KMS-11 (cell line): ENCODE measurements at regions not wholly inside any gene's neighbourhood (a gene's known extent, or its start where the extent isn't known, plus 50 kb on each side); places are given as distances from the start of the nearest gene placed in this dataset.
"Not testable (repeated sequence)": the region's sequence is repeated elsewhere in the genome, so short reads cannot be mapped to it uniquely, and the experiment has no call there.

ENCODE experiments used
- H2AFZ ChIP-seq: fragments of 200-600 bp; sonication (generic); 2 replicates; pipeline ENCODE4 v1.6.1; 2016; ENCODE audit warnings: antibody characterized with exemption, mixed run types, low read depth
- H3K27ac ChIP-seq: fragments of 200-600 bp; sonication (generic); 2 replicates; pipeline ENCODE4 v1.6.1; 2016; ENCODE audit warnings: mild to moderate bottlenecking, mixed run types
- H3K27me3 ChIP-seq: fragments of 200-600 bp; sonication (generic); 2 replicates; pipeline ENCODE4 v1.6.1; 2017; ENCODE audit warnings: mild to moderate bottlenecking, low read depth, mixed run types, moderate library complexity; ENCODE audit not compliant: insufficient read depth
- H3K36me3 ChIP-seq: fragments of 200-600 bp; sonication (generic); 2 replicates; pipeline ENCODE4 v1.6.1; 2017; ENCODE audit warnings: mild to moderate bottlenecking, mixed run types; ENCODE audit not compliant: insufficient read depth
- H3K4me1 ChIP-seq: fragments of 200-600 bp; sonication (generic); 2 replicates; pipeline ENCODE4 v1.6.1; 2016; ENCODE audit warnings: mild to moderate bottlenecking, low read depth, mixed run types; ENCODE audit not compliant: poor library complexity, severe bottlenecking
- H3K4me2 ChIP-seq: fragments of 200-600 bp; sonication (generic); 2 replicates; pipeline ENCODE4 v1.7.0; 2016; ENCODE audit warnings: mild to moderate bottlenecking, mixed run types
- H3K4me3 ChIP-seq: fragments of 200-600 bp; sonication (generic); IDR thresholded peaks from 2 replicates; pipeline ENCODE4 v1.6.1; 2017; ENCODE audit warnings: low read depth, low read length, mixed read lengths; ENCODE audit not compliant: insufficient read depth
- H3K79me2 ChIP-seq: fragments of 200-600 bp; sonication (generic); 2 replicates; pipeline ENCODE4 v1.6.1; 2016; ENCODE audit warnings: low read depth, mixed run types; ENCODE audit not compliant: insufficient read depth
- H3K9ac ChIP-seq: fragments of 200-600 bp; sonication (generic); 2 replicates; pipeline ENCODE4 v1.6.1; 2016; ENCODE audit warnings: mild to moderate bottlenecking, mixed run types
- H4K20me1 ChIP-seq: fragments of 200-600 bp; sonication (generic); 2 replicates; pipeline ENCODE4 v1.6.1; 2016; ENCODE audit warnings: mild to moderate bottlenecking, mixed run types; ENCODE audit not compliant: insufficient read depth
- TF ChIP-seq, protein P1 (sequence below): fragments of 200-600 bp; sonication (generic); conservative IDR thresholded peaks from 2 replicates; pipeline ENCODE4 v1.6.1; 2017; ENCODE audit warnings: low read depth, mild to moderate bottlenecking, antibody characterized with exemption, low read length, moderate library complexity, mixed read lengths

DNA sequence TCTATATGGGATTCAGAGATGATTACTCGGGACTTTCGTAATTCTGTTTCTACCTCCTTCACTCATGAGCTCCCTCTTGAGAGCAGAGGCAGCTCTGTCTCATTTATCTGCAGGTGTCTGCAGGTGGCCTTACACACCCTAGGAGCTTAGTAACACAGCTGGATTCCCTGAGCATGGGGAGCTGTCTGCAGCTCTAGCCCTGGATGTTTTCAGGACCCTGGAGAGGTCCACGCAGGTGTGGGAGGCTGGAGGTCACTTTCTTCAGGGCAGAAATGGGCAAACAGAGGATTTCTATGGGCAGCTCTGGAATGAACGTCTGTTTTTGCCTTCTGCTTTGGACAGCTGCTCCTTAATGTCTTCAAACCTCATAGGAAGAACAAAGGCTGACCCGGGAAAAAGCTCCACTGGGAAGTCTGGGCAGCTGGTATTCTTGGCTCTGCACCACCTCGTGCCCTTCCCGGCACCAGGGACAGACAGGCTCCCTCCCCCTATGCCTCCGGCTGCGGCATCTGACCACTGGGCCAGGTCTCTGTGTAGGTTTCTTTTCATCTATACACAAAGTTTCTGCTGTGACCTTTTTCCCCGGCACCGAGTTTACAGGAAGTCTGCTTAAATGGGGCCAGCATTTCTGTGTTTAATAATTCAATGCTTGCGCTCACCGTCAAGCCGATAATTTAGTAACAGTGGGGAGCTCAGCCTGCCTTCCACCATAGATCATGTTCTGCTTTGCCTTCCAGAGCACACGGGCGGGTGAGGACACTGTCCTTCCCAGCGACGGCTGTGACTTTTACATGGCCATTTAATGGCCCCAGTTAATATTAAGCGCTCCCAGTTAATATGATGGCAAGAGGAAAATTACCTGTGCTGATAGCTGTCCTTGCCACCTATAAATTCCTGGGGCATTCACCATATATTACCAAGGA is 320.2 kb upstream of the SFSWAP start:
- Histone ChIP-seq H3K36me3 (no peaks in the 10 kb centered on the region), H3K4me3 (no peak overlapping the region), H4K20me1 (no peaks in the 10 kb centered on the region), H3K4me2 (no peak overlapping the region), H3K27ac (no peak overlapping the region), H3K27me3 (no peaks in the 10 kb centered on the region), H2AFZ (no peak overlapping the region), H3K79me2 (no peaks in the 10 kb centered on the region), H3K4me1 (no peaks in the 10 kb centered on the region), H3K9ac (no peak overlapping the region)
- TF ChIP-seq, protein P1, sequence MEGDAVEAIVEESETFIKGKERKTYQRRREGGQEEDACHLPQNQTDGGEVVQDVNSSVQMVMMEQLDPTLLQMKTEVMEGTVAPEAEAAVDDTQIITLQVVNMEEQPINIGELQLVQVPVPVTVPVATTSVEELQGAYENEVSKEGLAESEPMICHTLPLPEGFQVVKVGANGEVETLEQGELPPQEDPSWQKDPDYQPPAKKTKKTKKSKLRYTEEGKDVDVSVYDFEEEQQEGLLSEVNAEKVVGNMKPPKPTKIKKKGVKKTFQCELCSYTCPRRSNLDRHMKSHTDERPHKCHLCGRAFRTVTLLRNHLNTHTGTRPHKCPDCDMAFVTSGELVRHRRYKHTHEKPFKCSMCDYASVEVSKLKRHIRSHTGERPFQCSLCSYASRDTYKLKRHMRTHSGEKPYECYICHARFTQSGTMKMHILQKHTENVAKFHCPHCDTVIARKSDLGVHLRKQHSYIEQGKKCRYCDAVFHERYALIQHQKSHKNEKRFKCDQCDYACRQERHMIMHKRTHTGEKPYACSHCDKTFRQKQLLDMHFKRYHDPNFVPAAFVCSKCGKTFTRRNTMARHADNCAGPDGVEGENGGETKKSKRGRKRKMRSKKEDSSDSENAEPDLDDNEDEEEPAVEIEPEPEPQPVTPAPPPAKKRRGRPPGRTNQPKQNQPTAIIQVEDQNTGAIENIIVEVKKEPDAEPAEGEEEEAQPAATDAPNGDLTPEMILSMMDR: no peak

DNA sequence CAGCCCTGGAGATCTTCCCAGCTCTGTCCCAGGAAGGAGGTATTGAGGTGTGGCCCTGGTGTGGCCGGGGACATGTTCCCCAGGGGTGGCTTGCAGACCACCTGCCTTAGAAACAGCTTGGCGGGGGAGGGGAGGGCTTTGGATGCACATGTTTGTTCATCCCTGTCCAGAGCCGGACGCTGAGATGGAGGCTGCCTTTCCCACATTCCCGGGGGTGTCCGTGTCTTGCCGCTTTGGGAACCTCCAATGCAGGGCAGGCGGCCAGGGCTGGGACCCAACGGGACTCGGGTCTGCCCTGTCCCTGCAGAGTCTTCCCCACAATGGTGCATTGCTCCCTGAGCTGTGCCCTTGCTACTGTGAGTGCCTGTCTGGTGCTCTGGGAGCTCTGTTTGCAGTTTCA is 319.5 kb upstream of the SFSWAP start:
- no peaks in the 10 kb centered on the region for H3K27me3 ChIP-seq

DNA sequence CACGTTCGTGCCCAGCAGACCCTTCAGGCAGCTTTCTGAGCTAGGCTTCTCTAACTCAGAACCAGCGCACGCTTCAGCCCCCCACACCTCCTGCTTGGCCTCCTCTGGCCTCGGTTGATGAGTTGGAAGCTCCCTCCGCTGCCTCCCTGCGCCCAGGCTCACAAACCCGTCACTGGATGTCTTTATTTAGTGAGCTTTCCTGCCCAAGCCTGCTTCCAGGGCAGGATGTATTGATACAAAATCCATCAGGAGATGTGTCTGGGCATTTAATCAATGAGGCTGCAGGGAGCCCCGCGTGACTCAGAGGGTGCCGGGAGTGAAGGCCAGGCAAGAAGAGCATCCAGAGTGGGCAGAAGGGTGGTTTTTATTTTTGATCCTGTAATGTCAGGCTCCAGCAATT is 316.1 kb upstream of the SFSWAP start:
- H3K4me2 ChIP-seq, H3K4me3 ChIP-seq, H4K20me1 ChIP-seq, H3K27me3 ChIP-seq, H3K36me3 ChIP-seq, H3K79me2 ChIP-seq, H3K4me1 ChIP-seq, H3K27ac ChIP-seq, H3K9ac ChIP-seq, H2AFZ ChIP-seq: not testable (repeated sequence)

More for the DNA sequence above, 319.5 kb upstream of the SFSWAP start:
- no peaks in the 10 kb centered on the region for H4K20me1 ChIP-seq
- no peaks in the 10 kb centered on the region for H3K79me2 ChIP-seq
- no peaks in the 10 kb centered on the region for H3K4me1 ChIP-seq
- H3K27ac ChIP-seq: no peak overlapping the region
- TF ChIP-seq, protein P1: no peak
- H3K9ac ChIP-seq: no peak overlapping the region
- H2AFZ ChIP-seq: no peak overlapping the region
- H3K4me3 ChIP-seq: no peak overlapping the region
- no peaks in the 10 kb centered on the region for H3K36me3 ChIP-seq
- no peak overlapping the region for H3K4me2 ChIP-seq

DNA sequence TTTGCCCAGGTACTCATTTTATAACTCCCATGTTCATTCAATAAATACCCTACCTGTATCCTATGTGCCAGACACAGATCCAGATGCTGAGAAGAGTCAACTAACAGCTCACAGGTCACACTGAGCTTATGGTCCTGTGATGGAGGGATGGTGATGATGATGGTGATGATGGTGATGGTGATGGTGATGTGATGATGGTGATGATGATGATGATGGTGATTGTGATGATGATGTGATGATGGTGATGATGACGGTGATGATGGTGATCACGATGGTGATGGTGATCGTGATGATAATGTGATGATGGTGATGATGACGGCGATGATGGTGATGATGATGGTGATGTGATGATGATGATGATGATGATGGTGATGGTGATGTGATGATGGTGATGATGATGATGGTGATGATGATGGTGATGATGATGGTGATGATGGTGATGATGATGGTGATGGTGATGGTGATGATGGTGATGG is 315.6 kb upstream of the SFSWAP start:
- not testable (repeated sequence) for H3K27ac ChIP-seq, H3K4me3 ChIP-seq, H3K36me3 ChIP-seq, H3K79me2 ChIP-seq, H3K27me3 ChIP-seq, H3K9ac ChIP-seq, H4K20me1 ChIP-seq, H3K4me1 ChIP-seq, H3K4me2 ChIP-seq, H2AFZ ChIP-seq

DNA sequence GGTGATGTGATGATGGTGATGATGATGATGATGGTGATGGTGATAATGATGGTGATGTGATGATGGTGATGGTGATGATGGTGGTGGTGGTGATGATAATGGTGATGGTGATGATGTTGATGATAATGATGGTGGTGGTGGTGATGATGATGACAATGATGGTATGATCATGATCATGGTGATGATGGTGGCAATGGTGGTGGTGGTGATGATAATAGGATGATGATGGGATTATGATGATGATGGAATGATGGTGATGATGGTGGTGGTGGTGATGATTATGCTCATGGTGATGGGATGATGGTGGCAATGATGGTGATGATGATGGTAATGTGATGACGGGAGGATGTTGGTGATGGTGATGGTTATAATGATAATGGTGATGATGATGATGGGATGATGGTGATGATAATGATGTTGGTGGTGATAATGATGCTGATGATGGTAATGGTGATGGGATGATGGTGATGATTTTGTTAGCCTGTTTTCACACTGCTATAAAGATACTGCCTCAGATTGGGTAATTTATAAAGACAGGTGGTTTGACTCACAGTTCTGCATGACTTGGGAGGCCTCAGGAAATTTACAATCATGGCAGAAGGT is 314.8 kb upstream of the SFSWAP start:
- Histone ChIP-seq H3K27me3 (no peaks in the 10 kb centered on the region), H3K4me2 (no peak overlapping the region), H3K9ac (no peak overlapping the region), H3K4me3 (no peak overlapping the region), H3K36me3 (no peaks in the 10 kb centered on the region), H3K27ac (no peak overlapping the region), H2AFZ (no peak overlapping the region), H4K20me1 (no peaks in the 10 kb centered on the region), H3K4me1 (no peaks in the 10 kb centered on the region), H3K79me2 (no peaks in the 10 kb centered on the region)
- TF ChIP-seq, protein P1: no peak
